GM12878 (cell line): ENCODE measurements at regions not wholly inside any gene's neighbourhood (a gene's known extent, or its start where the extent isn't known, plus 50 kb on each side); places are given as distances from the start of the nearest gene placed in this dataset.

ENCODE experiments used
- ATAC-seq: fragments of 200-7000 bp; cut with Tn5 transposase; 3 replicates; pipeline ENCODE4 v1.9.1; 2020; ENCODE audit warnings: mild to moderate bottlenecking, moderate library complexity
- BruUV-seq: library from RNA; stranded (reverse); fragments of 400-500 nt; replicated peaks from 2 replicates; lab custom pipeline; 2021; lab: Mats Ljungman, UMichigan
- CTCF ChIA-PET: fragments of 300-600 bp; sonication (Branson Sonifier 250); formaldehyde crosslinking; extraction: SDS; loops from one replicate; lab custom pipeline; 2021; ENCODE audit warnings: inconsistent platforms; lab: Yijun Ruan, JAX
- POLR2A ChIA-PET: fragments of 350-600 bp; formaldehyde crosslinking; extraction: SDS; loops from one replicate; lab custom pipeline; 2021; ENCODE audit warnings: inconsistent platforms; lab: Charles Lee
- RAD21 ChIA-PET: fragments of 300-600 bp; sonication (Branson Sonifier 250); formaldehyde crosslinking; loops from one replicate; lab custom pipeline; 2023; ENCODE audit warnings: antibody characterized with exemption; ENCODE audit not compliant: unreplicated experiment; lab: Charles Lee
- SMC1A ChIA-PET: fragments of 300-600 bp; sonication (Branson Sonifier 250); formaldehyde crosslinking; loops from one replicate; lab custom pipeline; 2023; ENCODE audit not compliant: unreplicated experiment, uncharacterized antibody; lab: Charles Lee
- DNase-seq: peaks from one replicate; pipeline ENCODE4 v3.0.0-alpha.2; 2011; ENCODE audit warnings: low read depth, low spot score
- FAIRE-seq: peaks from 3 replicates; lab custom pipeline; 2011; peaks lifted over from hg19 to GRCh38; lab: Jason Lieb, UNC
- H2AFZ ChIP-seq: 2 replicates; pipeline ENCODE4 v1.6.0; 2011; ENCODE audit warnings: low read depth, low read length, control low read depth; ENCODE audit not compliant: control insufficient read depth
- H3K27ac ChIP-seq: 2 replicates; pipeline ENCODE4 v1.5.1; 2011; ENCODE audit warnings: control low read depth; ENCODE audit not compliant: control insufficient read depth, insufficient read depth
- H3K27me3 ChIP-seq, 2 experiments: replicated peaks in 1 of 2; 2 replicates each; pipeline versions ENCODE4 v1.6.0 to v1.6.1; 2011; ENCODE audit warnings: low read length in 1 of 2; ENCODE audit not compliant: control insufficient read depth in 2 of 2, insufficient read depth in 2 of 2
- H3K36me3 ChIP-seq, 2 experiments: 2 replicates each; pipeline ENCODE4 v1.5.1; 2011; ENCODE audit warnings: low read length in 1 of 2; ENCODE audit not compliant: control insufficient read depth in 2 of 2, insufficient read depth in 2 of 2
- H3K4me1 ChIP-seq: 2 replicates; pipeline ENCODE4 v1.6.1; 2011; ENCODE audit warnings: mild to moderate bottlenecking, low read length, moderate library complexity, mixed read lengths; ENCODE audit not compliant: control insufficient read depth, insufficient read depth
- H3K4me2 ChIP-seq: 2 replicates; pipeline ENCODE4 v1.6.0; 2011; ENCODE audit warnings: control low read depth; ENCODE audit not compliant: control insufficient read depth, insufficient read depth
- H3K4me3 ChIP-seq: fragments of 200-600 bp; sonication (generic); 2 replicates; pipeline ENCODE4 v1.5.1; 2016
- H3K79me2 ChIP-seq: 2 replicates; pipeline ENCODE4 v1.6.0; 2011; ENCODE audit warnings: low read length; ENCODE audit not compliant: control insufficient read depth, insufficient read depth
- H3K9ac ChIP-seq: 2 replicates; pipeline ENCODE4 v1.8.0; 2011; ENCODE audit warnings: low read length, control low read depth, mixed read lengths; ENCODE audit not compliant: control insufficient read depth, insufficient read depth
- H3K9me3 ChIP-seq: replicated peaks from 3 replicates; pipeline ENCODE4 v1.5.1; 2011; ENCODE audit warnings: mild to moderate bottlenecking, low read length; ENCODE audit not compliant: control insufficient read depth, insufficient read depth
- H4K20me1 ChIP-seq: 2 replicates; pipeline ENCODE4 v1.6.0; 2011; ENCODE audit not compliant: control insufficient read depth, insufficient read depth
- EED ChIP-seq: sonication (generic); IDR thresholded peaks from 2 replicates; pipeline ENCODE4 v1.6.1; 2016; ENCODE audit warnings: antibody characterized with exemption, low read depth
- ETV6 ChIP-seq, 2 experiments: fragments of 450-650 bp in 1 of 2; IDR thresholded peaks in 1 of 2; conservative IDR thresholded peaks in 1 of 2; 2 replicates each; pipeline ENCODE4 v1.6.1; 2014; ENCODE audit warnings: antibody characterized with exemption in 1 of 2, borderline replicate concordance in 1 of 2, low read depth in 1 of 2, mild to moderate bottlenecking in 1 of 2, moderate library complexity in 1 of 2
- IRF4 ChIP-seq: IDR thresholded peaks from 2 replicates; pipeline ENCODE4 v1.6.1; 2011; ENCODE audit warnings: low read depth, low read length
- MTA2 ChIP-seq: fragments of 450-650 bp; IDR thresholded peaks from 2 replicates; pipeline ENCODE4 v1.6.1; 2016; ENCODE audit warnings: low read depth, mild to moderate bottlenecking, moderate library complexity
- MXI1 ChIP-seq: fragments of 150-350 bp; IDR thresholded peaks from 2 replicates; pipeline ENCODE4 v1.6.1; 2011; ENCODE audit warnings: low read depth, mild to moderate bottlenecking, inconsistent platforms, low read length, improper control_type of control experiment
- NR2C1 ChIP-seq: fragments of 450-650 bp; IDR thresholded peaks from 2 replicates; pipeline ENCODE4 v1.6.1; 2017; ENCODE audit warnings: antibody characterized with exemption, mild to moderate bottlenecking, moderate library complexity
- POLR2AphosphoS5 ChIP-seq: IDR thresholded peaks from 2 replicates; pipeline ENCODE4 v1.6.1; 2011; ENCODE audit warnings: mild to moderate bottlenecking, low read length, inconsistent platforms
- RBBP5 ChIP-seq: fragments of 200-600 bp; sonication (generic); conservative IDR thresholded peaks from 2 replicates; pipeline ENCODE4 v1.6.1; 2016
- RCOR1 ChIP-seq: conservative IDR thresholded peaks from 2 replicates; pipeline ENCODE4 v1.6.1; 2012; ENCODE audit warnings: low read depth, low read length, improper control_type of control experiment
- SMAD5 ChIP-seq: IDR thresholded peaks from 2 replicates; pipeline ENCODE4 v1.6.1; 2016; ENCODE audit warnings: antibody characterized with exemption, low read depth
- SPI1 ChIP-seq: IDR thresholded peaks from 2 replicates; pipeline ENCODE4 v1.6.1; 2011; ENCODE audit warnings: low read depth, mild to moderate bottlenecking, low read length, moderate library complexity, borderline replicate concordance; ENCODE audit not compliant: insufficient read depth
- STAT3 ChIP-seq: IDR thresholded peaks from 2 replicates; pipeline ENCODE4 v1.6.1; 2011; ENCODE audit warnings: low read depth, low read length, improper control_type of control experiment
- TBL1XR1 ChIP-seq: IDR thresholded peaks from 2 replicates; pipeline ENCODE4 v1.6.1; 2012; ENCODE audit warnings: low read depth, low read length, improper control_type of control experiment
- WGBS: methylation state at CpG from one replicate; pipeline ENCODE4 v1.1.6; 2016; ENCODE audit warnings: low lambda C conversion rate; ENCODE audit not compliant: insufficient replicate concordance, insufficient coverage; ENCODE audit errors: missing lambda C conversion rate; 5-methylcytosine and 5-hydroxymethylcytosine counted together
- in situ Hi-C: fragments of 300-500 bp; cut with MboI; formaldehyde crosslinking; loops from 9 replicates; pipeline ENCODE4 v1.14.3; 2018; ENCODE audit warnings: mixed read lengths
- intact Hi-C: fragments of 100-400 bp; cut with micrococcal nuclease; formaldehyde crosslinking; loops from one replicate; pipeline ENCODE4 v1.14.2; 2022; ENCODE audit not compliant: unreplicated experiment
- TF ChIP-seq, protein P1 (sequence below): fragments of 450-650 bp; IDR thresholded peaks from 2 replicates; pipeline ENCODE4 v1.6.1; 2016; ENCODE audit warnings: mild to moderate bottlenecking, moderate library complexity, borderline replicate concordance
- TF ChIP-seq, protein P2 (sequence below): IDR thresholded peaks from 2 replicates; pipeline ENCODE4 v1.6.1; 2012; ENCODE audit warnings: low read length, inconsistent platforms
- TF ChIP-seq, protein P3 (sequence below): IDR thresholded peaks from 2 replicates; pipeline ENCODE4 v1.6.1; 2012; ENCODE audit warnings: low read depth, low read length, improper control_type of control experiment
- TF ChIP-seq, protein P4 (sequence below), 3 experiments: IDR thresholded peaks in 2 of 3; conservative IDR thresholded peaks in 1 of 3; 2 replicates each; pipeline ENCODE4 v1.5.1; 2011; ENCODE audit warnings: low read depth in 3 of 3, low read length in 3 of 3, mild to moderate bottlenecking in 3 of 3, control low read depth in 2 of 3, moderate library complexity in 2 of 3, inconsistent platforms in 1 of 3, mixed read lengths in 1 of 3; ENCODE audit not compliant: control insufficient read depth in 2 of 3, insufficient read depth in 1 of 3; ENCODE audit errors: extremely low read depth in 1 of 3

DNA sequence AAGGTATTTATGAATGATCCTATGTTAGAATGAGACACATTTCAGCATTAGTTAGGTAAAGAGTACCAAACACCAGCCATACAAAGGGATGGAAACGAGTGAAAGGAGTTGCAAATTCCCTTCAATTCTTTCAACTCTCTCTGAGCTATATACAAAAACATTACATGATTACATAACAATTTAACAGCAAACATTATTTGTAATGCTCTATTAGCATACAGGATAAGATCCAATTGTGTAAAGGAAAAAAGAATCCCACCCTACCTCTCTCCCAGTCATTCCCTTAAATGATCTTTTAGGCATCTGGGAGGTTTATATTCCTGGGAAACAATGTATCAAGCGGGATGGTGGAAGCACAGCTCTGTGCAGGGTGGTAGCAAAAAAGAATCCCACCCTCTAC, 117.9 kb downstream of the RHOU start:
- DNase-seq (no peak), FAIRE-seq (no peak), ATAC-seq (no peak)
- ChIA-PET POLR2A (interaction anchor here (0.7 kb wide), 1 partner anchor 11 kb away, joined by 3 read pairs; no protein-coding TSS in a partner anchor), SMC1A (no interaction called here), CTCF (interaction anchor here (1.1 kb wide), 1 partner anchor 374 kb away, joined by 3 read pairs; no protein-coding TSS in a partner anchor), RAD21 (no interaction called here)
- intact Hi-C loops (no loop called here), in situ Hi-C loops (no loop called here)
- Histone ChIP-seq H3K4me1 (no peaks in the 10 kb centered on the region), H3K36me3 (no peaks in the 10 kb centered on the region), H3K4me2 (no peak overlapping the region), H3K9ac (no peak overlapping the region), H3K9me3 (no peaks in the 10 kb centered on the region), H3K4me3 (no peak overlapping the region), H2AFZ (no peak overlapping the region), H3K79me2 (no peaks in the 10 kb centered on the region), H4K20me1 (no peaks in the 10 kb centered on the region), H3K27me3 (no peaks in the 10 kb centered on the region; a peak in 1 of 4 replicates), H3K27ac (no peak overlapping the region)
- TF ChIP-seq, protein P1, sequence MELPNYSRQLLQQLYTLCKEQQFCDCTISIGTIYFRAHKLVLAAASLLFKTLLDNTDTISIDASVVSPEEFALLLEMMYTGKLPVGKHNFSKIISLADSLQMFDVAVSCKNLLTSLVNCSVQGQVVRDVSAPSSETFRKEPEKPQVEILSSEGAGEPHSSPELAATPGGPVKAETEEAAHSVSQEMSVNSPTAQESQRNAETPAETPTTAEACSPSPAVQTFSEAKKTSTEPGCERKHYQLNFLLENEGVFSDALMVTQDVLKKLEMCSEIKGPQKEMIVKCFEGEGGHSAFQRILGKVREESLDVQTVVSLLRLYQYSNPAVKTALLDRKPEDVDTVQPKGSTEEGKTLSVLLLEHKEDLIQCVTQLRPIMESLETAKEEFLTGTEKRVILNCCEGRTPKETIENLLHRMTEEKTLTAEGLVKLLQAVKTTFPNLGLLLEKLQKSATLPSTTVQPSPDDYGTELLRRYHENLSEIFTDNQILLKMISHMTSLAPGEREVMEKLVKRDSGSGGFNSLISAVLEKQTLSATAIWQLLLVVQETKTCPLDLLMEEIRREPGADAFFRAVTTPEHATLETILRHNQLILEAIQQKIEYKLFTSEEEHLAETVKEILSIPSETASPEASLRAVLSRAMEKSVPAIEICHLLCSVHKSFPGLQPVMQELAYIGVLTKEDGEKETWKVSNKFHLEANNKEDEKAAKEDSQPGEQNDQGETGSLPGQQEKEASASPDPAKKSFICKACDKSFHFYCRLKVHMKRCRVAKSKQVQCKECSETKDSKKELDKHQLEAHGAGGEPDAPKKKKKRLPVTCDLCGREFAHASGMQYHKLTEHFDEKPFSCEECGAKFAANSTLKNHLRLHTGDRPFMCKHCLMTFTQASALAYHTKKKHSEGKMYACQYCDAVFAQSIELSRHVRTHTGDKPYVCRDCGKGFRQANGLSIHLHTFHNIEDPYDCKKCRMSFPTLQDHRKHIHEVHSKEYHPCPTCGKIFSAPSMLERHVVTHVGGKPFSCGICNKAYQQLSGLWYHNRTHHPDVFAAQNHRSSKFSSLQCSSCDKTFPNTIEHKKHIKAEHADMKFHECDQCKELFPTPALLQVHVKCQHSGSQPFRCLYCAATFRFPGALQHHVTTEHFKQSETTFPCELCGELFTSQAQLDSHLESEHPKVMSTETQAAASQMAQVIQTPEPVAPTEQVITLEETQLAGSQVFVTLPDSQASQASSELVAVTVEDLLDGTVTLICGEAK = no peak
- TF ChIP-seq, protein P2, sequence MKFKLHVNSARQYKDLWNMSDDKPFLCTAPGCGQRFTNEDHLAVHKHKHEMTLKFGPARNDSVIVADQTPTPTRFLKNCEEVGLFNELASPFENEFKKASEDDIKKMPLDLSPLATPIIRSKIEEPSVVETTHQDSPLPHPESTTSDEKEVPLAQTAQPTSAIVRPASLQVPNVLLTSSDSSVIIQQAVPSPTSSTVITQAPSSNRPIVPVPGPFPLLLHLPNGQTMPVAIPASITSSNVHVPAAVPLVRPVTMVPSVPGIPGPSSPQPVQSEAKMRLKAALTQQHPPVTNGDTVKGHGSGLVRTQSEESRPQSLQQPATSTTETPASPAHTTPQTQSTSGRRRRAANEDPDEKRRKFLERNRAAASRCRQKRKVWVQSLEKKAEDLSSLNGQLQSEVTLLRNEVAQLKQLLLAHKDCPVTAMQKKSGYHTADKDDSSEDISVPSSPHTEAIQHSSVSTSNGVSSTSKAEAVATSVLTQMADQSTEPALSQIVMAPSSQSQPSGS = no peak
- TF ChIP-seq, protein P3, sequence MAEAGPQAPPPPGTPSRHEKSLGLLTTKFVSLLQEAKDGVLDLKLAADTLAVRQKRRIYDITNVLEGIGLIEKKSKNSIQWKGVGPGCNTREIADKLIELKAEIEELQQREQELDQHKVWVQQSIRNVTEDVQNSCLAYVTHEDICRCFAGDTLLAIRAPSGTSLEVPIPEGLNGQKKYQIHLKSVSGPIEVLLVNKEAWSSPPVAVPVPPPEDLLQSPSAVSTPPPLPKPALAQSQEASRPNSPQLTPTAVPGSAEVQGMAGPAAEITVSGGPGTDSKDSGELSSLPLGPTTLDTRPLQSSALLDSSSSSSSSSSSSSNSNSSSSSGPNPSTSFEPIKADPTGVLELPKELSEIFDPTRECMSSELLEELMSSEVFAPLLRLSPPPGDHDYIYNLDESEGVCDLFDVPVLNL = no peak
- no peak for TF ChIP-seq POLR2AphosphoS5
- TF ChIP-seq MXI1 = no peak
- TF ChIP-seq STAT3 = no peak
- no peak for TF ChIP-seq RBBP5
- TF ChIP-seq, protein P4, sequence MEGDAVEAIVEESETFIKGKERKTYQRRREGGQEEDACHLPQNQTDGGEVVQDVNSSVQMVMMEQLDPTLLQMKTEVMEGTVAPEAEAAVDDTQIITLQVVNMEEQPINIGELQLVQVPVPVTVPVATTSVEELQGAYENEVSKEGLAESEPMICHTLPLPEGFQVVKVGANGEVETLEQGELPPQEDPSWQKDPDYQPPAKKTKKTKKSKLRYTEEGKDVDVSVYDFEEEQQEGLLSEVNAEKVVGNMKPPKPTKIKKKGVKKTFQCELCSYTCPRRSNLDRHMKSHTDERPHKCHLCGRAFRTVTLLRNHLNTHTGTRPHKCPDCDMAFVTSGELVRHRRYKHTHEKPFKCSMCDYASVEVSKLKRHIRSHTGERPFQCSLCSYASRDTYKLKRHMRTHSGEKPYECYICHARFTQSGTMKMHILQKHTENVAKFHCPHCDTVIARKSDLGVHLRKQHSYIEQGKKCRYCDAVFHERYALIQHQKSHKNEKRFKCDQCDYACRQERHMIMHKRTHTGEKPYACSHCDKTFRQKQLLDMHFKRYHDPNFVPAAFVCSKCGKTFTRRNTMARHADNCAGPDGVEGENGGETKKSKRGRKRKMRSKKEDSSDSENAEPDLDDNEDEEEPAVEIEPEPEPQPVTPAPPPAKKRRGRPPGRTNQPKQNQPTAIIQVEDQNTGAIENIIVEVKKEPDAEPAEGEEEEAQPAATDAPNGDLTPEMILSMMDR (IDR thresholded peaks at IDR 0.05 in 2 of 3, conservative IDR thresholded peaks at IDR 0.05 in 1 of 3; ENCODE audit: control insufficient read depth in 2 of 3, extremely low read depth in 1 of 3, insufficient read depth in 1 of 3, low read depth in 3 of 3, low read length in 3 of 3) = no peak
- no peak for TF ChIP-seq MTA2
- TF ChIP-seq RCOR1 = no peak
- no peak for TF ChIP-seq ETV6 (conservative IDR thresholded peaks at IDR 0.05 in 1 of 2, IDR thresholded peaks at IDR 0.05 in 1 of 2; ENCODE audit: borderline replicate concordance in 1 of 2, low read depth in 1 of 2)
- no peak for TF ChIP-seq SMAD5
- TF ChIP-seq EED = no peak
- TF ChIP-seq TBL1XR1 = no peak
- no peak for TF ChIP-seq NR2C1
- TF ChIP-seq SPI1 = no peak
- TF ChIP-seq IRF4 = no peak
- BruUV-seq = no TSS peak
- WGBS = 6% methylated on average over 2 of the region's 2 CpGs
